GM18868 (cell line): ENCODE measurements at regions not wholly inside any gene's neighbourhood (a gene's known extent, or its start where the extent isn't known, plus 50 kb on each side); places are given as distances from the start of the nearest gene placed in this dataset.
"Not testable (repeated sequence)": the region's sequence is repeated elsewhere in the genome, so short reads cannot be mapped to it uniquely, and the experiment has no call there.

Source experiments
- ATAC-seq: cut with Tn5 transposase; IDR thresholded peaks from one replicate; pipeline ENCODE4 v1.9.1; 2021; ENCODE audit warnings: mild to moderate bottlenecking, moderate library complexity; ENCODE audit not compliant: unreplicated experiment

- ATAC-seq: no peak
Observed at GRCh38 chr1:80632284-80632683, 1168.5 kb upstream of the ADGRL2 start.

- no peak for ATAC-seq
Observed at GRCh38 chr1:80629304-80629837, 1171.4 kb upstream of the ADGRL2 start.

GRCh38 chr1:80624682-80625081 lies 1176.1 kb upstream of the ADGRL2 start:
- ATAC-seq: no peak

GRCh38 chr1:80607064-80607463 lies 1193.7 kb upstream of the ADGRL2 start:
- no peak for ATAC-seq

GRCh38 chr1:80594013-80594412 lies 1206.7 kb upstream of the ADGRL2 start:
- no peak for ATAC-seq

- ATAC-seq: no peak
Observed at GRCh38 chr1:80593197-80593596, 1207.5 kb upstream of the ADGRL2 start.

GRCh38 chr1:80582980-80583379 lies 1217.8 kb upstream of the ADGRL2 start:
- ATAC-seq: no peak

GRCh38 chr1:80579055-80579454 lies 1221.7 kb upstream of the ADGRL2 start:
- ATAC-seq: no peak

GRCh38 chr1:80566867-80567266 lies 1233.9 kb upstream of the ADGRL2 start:
- no peak for ATAC-seq

- no peak for ATAC-seq
Observed at GRCh38 chr1:80566123-80566522, 1234.6 kb upstream of the ADGRL2 start.

GRCh38 chr1:80565406-80565805 lies 1235.3 kb upstream of the ADGRL2 start:
- no peak for ATAC-seq

GRCh38 chr1:80542231-80542630 lies 1258.5 kb upstream of the ADGRL2 start:
- ATAC-seq: no peak

GRCh38 chr1:80540596-80540995 lies 1260.1 kb upstream of the ADGRL2 start:
- ATAC-seq: no peak

GRCh38 chr1:80540149-80540548 lies 1260.6 kb upstream of the ADGRL2 start:
- no peak for ATAC-seq

- ATAC-seq: not testable (repeated sequence)
Observed at GRCh38 chr1:80539298-80539697, 1261.4 kb upstream of the ADGRL2 start.

GRCh38 chr1:80536461-80536860 lies 1264.3 kb upstream of the ADGRL2 start:
- ATAC-seq: no peak

- no peak for ATAC-seq
Observed at GRCh38 chr1:80535466-80535865, 1265.3 kb upstream of the ADGRL2 start.

- ATAC-seq: no peak
Observed at GRCh38 chr1:80534606-80535360, 1266.0 kb upstream of the ADGRL2 start.

- no peak for ATAC-seq
Observed at GRCh38 chr1:80533775-80534334, 1266.9 kb upstream of the ADGRL2 start.

- ATAC-seq: no peak
Observed at GRCh38 chr1:80533093-80533492, 1267.6 kb upstream of the ADGRL2 start.

GRCh38 chr1:80531182-80531581 lies 1269.6 kb upstream of the ADGRL2 start:
- ATAC-seq: no peak

GRCh38 chr1:80529546-80529945 lies 1271.2 kb upstream of the ADGRL2 start:
- no peak for ATAC-seq
